ENCODE measurements at regions not wholly inside any gene's neighbourhood (a gene's known extent, or its start where the extent isn't known, plus 50 kb on each side); places are given as distances from the start of the nearest gene placed in this dataset.

DNA sequence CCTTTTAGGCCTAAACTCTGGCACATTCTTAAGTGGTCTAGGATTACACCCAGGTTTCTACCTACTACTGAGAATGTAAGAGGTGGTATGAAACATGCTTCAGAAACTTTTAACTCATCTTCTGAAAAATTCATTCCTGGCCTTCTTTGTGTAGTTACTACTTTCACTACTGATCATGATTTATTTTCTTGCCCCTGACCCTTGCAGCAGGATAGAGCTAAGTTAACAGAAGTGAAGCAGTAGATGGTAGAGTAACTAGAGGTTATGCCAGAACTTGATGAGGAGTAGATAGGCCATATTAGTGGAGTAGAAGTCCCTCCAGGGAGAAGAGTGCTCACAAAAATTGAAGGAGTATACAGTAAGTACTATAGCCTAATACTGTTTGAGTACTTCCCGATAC is 75.5 kb upstream of the MSTN start:
- TF ChIP-seq, protein P1, sequence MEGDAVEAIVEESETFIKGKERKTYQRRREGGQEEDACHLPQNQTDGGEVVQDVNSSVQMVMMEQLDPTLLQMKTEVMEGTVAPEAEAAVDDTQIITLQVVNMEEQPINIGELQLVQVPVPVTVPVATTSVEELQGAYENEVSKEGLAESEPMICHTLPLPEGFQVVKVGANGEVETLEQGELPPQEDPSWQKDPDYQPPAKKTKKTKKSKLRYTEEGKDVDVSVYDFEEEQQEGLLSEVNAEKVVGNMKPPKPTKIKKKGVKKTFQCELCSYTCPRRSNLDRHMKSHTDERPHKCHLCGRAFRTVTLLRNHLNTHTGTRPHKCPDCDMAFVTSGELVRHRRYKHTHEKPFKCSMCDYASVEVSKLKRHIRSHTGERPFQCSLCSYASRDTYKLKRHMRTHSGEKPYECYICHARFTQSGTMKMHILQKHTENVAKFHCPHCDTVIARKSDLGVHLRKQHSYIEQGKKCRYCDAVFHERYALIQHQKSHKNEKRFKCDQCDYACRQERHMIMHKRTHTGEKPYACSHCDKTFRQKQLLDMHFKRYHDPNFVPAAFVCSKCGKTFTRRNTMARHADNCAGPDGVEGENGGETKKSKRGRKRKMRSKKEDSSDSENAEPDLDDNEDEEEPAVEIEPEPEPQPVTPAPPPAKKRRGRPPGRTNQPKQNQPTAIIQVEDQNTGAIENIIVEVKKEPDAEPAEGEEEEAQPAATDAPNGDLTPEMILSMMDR (IDR thresholded peaks at IDR 0.05): no peak
- ATAC-seq: no peak

DNA sequence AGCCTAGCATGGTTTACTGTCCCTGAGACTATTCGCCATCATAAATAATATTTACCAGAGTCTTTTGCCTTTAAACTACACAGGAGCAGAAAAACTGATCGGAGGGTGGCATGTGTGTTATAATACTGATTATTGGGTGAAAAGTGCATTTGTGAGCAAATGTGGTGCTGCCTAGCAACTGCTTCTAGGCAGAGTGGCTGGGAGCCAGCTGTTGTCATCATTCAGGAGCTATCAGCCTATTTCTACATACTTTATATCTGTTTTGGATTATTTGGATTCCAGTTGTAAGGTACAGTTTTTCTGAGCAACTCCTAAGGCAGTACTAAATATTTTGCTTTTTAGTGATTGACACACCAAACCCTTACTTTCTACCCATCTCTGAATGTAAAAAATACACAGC is 75.0 kb upstream of the MSTN start:
- Histone ChIP-seq H3K4me3 (no peak overlapping the region), H3K4me1 (no peaks in the 10 kb centered on the region), H3K27me3 (no peaks in the 10 kb centered on the region), H3K36me3 (no peaks in the 10 kb centered on the region), H3K9me3 (peaks cover 0 to 15% of the 10 kb centered on the region in 2 donors), H3K27ac (no peak overlapping the region)
- intact Hi-C loops (cut with DNase I): no loop called here
- DNase-seq (no peak), ATAC-seq (no peak)
- TF ChIP-seq, protein P1 (IDR thresholded peaks at IDR 0.05): no peak

More for the DNA sequence above, 75.5 kb upstream of the MSTN start:
- no peaks in the 10 kb centered on the region for H3K36me3 ChIP-seq
- no peak for DNase-seq
- H3K27ac ChIP-seq: no peak overlapping the region
- H3K4me1 ChIP-seq: no peaks in the 10 kb centered on the region
- intact Hi-C loops (cut with DNase I): no loop called here
- peaks cover 0 to 15% of the 10 kb centered on the region in 2 donors for H3K9me3 ChIP-seq
- H3K4me3 ChIP-seq: no peak overlapping the region
- no peaks in the 10 kb centered on the region for H3K27me3 ChIP-seq

DNA sequence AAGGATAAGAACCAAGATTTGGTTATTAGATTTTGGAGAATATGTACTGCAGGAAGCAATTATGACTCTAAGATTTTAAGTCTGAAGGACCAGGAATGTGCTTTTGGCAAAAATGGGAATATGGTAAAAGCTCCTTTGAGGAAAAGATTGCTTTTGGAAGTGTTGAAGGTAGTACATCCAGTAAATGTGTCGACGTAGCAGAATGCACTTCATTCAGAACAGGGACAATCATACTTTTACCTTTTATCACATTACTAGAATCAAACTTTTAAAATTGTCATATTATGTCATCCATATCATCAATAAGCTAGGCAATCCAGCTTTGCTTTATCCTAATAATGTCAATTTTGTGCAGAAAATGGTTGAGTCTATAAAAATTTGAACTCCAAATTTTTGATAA is 74.3 kb upstream of the MSTN start:
- intact Hi-C loops (cut with DNase I): no loop called here
- no peak overlapping the region for H3K27ac ChIP-seq
- TF ChIP-seq, protein P1 (IDR thresholded peaks at IDR 0.05): no peak
- no peaks in the 10 kb centered on the region for H3K4me1 ChIP-seq
- H3K9me3 ChIP-seq: peaks cover 0 to 15% of the 10 kb centered on the region in 2 donors
- H3K27me3 ChIP-seq: no peaks in the 10 kb centered on the region
- H3K36me3 ChIP-seq: no peaks in the 10 kb centered on the region
- DNase-seq (no peak), ATAC-seq (no peak)
- no peak overlapping the region for H3K4me3 ChIP-seq

DNA sequence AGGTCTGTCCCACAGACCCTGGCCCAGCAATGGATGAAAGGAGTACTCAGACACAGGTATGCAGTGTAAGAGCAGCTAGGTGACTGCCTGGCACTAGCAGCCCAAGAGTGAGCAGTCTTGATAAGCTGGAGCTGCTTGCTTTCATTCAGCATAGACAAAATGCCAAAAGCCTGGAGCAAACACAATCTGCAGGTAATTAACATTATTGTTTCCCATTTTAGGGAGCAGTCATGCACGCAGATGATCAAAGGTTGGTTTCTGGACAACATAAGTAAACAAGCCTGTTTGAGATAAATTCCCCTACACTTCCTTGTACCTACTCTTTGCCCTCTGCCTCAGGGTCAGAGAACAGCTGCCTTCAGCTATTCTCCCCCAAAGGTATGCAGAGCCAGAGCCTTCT is 73.7 kb upstream of the MSTN start:
- Histone ChIP-seq H3K4me1 (no peaks in the 10 kb centered on the region), H3K27me3 (no peaks in the 10 kb centered on the region), H3K4me3 (no peak overlapping the region), H3K27ac (no peak overlapping the region), H3K36me3 (no peaks in the 10 kb centered on the region), H3K9me3 (peaks cover 0 to 10% of the 10 kb centered on the region in 2 donors)
- TF ChIP-seq, protein P1 (IDR thresholded peaks at IDR 0.05): no peak
- ATAC-seq: no peak
- DNase-seq: no peak
- intact Hi-C loops (cut with DNase I): no loop called here

DNA sequence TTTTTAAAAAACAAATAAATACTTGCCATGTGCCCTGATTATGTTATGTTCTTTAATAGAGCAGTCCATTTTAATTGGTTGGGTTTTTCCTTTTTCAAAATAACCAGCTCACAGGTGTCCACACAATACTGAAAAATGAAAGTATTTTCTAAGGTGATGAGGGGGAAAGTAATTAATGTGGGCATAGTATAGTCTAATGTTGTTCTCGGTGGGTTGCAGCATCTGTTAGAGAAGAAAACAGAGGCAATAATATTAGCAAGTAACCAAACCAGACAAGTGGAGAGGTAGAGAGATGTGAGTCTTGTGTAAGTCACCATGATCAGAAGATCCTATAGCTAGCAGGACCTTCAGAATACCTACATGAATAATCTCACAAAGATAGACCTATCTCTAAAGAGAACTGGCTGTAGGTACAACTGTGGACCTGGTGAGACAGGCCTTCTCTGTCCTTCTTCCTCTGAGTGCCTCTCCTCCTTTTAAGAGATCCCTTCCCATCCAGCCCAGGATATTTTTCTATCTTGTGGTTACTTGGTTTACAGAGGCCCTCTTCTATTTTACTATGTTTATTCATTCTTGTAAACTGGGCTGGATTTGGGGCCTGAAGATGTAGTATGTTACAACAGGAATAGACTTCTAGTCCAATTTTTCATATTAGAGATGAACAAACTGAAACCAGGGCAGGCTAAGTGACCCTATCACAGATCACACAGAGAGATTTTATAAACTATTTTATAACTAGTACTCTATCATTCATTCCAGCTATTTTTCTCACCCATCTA is 67.1 kb upstream of the MSTN start:
- TF ChIP-seq, protein P1 (IDR thresholded peaks at IDR 0.05): no peak
- no peaks in the 10 kb centered on the region for H3K4me1 ChIP-seq
- DNase-seq: no peak
- no peak overlapping the region for H3K27ac ChIP-seq
- intact Hi-C loops (cut with DNase I): no loop called here
- no peaks in the 10 kb centered on the region for H3K9me3 ChIP-seq
- no peaks in the 10 kb centered on the region for H3K27me3 ChIP-seq
- no peaks in the 10 kb centered on the region for H3K36me3 ChIP-seq
- no peak overlapping the region for H3K4me3 ChIP-seq
- no peak for ATAC-seq
